GM18909 (cell line): ENCODE measurements at regions not wholly inside any gene's neighbourhood (a gene's known extent, or its start where the extent isn't known, plus 50 kb on each side); places are given as distances from the start of the nearest gene placed in this dataset.
"Not testable (repeated sequence)": the region's sequence is repeated elsewhere in the genome, so short reads cannot be mapped to it uniquely, and the experiment has no call there.

Source experiments
- ATAC-seq: cut with Tn5 transposase; IDR thresholded peaks from one replicate; pipeline ENCODE4 v1.9.1; 2021; ENCODE audit warnings: mild to moderate bottlenecking; ENCODE audit not compliant: unreplicated experiment, poor library complexity

DNA sequence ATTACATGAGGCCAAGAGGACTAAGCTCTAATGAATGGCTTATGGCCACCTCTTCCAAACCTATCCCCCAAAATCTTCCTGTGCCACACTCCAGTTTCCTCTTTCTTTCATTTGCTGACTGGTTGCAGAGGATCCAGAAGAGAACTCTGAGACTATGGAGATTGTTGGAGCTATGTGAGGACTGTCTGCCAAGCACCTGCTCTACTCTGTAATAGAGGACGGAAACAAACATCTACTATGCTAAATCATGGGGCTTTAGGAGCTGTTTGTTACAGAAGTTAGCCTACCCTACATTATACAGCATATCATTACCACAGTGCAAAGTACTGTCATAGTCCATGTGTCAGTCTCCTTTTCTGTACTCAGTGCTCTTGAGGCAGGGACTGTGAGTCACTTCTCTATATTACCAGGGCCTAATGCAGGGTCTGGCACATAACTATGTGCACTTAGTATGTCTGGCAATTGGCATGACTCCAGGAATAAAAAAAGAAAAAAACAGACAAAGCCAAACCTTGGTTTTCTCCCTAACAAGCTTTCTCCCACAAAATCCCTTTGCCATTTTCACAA is 95.1 kb downstream of the RPAP3 start:
- ATAC-seq, result no peak

DNA sequence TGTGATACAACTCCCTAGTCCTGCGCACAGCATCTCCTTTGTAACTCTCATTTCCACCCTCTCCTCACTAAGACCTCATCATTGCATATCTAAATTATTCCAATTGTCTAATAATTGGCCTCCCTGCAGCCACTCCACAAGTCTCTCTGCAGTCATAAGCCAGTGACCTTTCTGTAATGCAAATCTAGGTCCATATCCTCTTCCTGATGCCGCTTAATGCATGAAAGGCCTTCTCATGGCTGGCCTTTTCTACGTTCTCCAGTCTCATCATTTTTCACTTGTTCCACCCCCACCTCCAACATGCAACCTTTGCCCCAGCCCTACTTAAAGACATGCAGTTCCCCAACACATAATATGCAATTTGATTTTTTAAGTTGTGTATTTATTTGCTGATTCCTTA is 96.0 kb downstream of the RPAP3 start:
- no peak for ATAC-seq

DNA sequence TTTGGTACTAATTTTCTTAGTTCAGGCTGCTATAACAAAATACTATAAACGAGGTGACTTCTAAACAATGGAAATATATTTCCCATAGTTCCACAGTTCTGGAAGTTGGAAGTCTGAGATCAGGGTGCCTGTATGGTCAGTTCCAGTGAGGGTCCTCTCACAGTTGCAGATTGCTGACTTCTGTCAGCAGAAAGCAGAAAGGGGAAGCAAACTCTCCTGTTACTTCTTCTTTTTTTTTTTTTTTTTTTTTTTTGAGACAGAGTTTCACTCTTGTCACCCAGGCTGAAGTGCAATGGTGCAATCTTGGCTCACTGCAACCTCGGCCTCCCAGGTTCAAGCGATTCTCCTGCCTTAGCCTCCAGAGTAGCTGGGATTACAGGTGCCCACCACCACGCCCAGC is 97.2 kb downstream of the RPAP3 start:
- ATAC-seq, result not testable (repeated sequence)

- no peak for ATAC-seq
These were observed 101.5 kb downstream of the RPAP3 start for GRCh38 chr12:47604221-47604873.

GRCh38 chr12:47602949-47603558 is 102.8 kb downstream of the RPAP3 start:
- ATAC-seq, result no peak

DNA sequence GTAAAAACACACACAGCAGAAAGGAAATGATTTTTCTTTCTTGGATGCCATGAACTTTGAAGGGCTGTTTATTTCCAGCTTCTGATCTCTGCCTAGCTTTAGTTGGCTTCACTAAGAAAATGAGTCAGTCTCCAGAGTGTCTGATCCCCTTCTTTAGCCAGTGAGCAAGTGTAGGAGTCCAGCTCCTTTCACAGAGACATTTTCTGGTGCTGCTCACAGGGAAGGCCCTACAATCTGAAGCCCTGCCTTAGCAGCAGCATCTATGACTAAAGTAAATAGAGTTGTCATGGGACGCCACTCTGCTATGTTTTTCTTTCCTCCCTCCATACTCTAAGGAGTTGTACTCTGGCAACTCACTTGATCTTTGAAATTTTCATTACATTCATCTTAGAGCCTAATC is 103.5 kb downstream of the RPAP3 start:
- ATAC-seq, result no peak

- ATAC-seq, result no peak
These were observed 104.8 kb downstream of the RPAP3 start for GRCh38 chr12:47601071-47601470.

GRCh38 chr12:47591795-47592194 is 114.0 kb downstream of the RPAP3 start:
- no peak for ATAC-seq

DNA sequence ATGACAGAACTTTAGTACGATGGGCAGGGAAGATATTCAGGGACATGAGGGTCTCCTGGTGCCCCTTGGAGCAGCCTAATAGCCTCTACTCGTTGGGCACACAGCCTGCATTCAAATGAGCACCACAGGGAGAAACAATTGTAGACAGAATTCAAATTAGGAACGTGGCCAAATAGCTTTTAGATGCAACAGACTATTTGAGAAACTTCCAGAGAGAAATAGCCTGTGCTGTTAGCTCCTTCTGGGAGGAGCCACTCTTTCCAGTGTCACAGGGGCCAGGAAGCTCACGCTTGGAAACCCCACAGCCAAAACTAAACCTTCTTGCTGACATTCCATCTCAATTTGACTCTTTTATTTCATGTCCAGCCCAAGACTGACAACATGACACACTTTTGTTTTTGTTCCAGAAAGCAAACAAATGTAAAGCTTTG is 114.5 kb downstream of the RPAP3 start:
- no peak for ATAC-seq

DNA sequence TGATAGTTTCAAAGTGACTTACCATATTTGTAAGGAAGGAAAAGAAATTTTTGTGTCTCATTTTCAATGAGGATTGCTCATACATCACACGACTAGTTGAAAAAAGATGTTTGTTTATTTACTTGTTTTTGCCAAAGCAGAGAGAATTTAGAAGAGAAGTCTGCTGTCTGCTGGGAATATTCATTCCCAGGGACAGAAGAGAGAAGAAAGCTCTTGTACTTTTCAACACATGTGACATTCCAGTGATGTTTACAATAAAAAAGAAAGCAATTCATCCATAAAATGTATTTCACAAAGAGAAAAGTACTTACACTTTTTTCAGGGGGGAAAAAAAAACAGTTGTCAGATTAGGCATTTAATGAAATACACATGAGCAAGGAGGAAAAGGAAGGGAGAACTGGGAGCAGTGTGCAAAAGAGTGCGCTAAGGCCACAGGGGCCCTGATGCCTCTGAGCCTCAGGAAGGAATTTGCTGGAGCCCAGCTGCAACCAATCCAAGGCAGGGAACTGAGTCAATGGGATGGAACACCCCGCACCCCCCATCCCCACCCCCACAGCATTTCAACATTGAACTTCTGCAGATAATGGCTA is 115.0 kb downstream of the RPAP3 start:
- no peak for ATAC-seq

DNA sequence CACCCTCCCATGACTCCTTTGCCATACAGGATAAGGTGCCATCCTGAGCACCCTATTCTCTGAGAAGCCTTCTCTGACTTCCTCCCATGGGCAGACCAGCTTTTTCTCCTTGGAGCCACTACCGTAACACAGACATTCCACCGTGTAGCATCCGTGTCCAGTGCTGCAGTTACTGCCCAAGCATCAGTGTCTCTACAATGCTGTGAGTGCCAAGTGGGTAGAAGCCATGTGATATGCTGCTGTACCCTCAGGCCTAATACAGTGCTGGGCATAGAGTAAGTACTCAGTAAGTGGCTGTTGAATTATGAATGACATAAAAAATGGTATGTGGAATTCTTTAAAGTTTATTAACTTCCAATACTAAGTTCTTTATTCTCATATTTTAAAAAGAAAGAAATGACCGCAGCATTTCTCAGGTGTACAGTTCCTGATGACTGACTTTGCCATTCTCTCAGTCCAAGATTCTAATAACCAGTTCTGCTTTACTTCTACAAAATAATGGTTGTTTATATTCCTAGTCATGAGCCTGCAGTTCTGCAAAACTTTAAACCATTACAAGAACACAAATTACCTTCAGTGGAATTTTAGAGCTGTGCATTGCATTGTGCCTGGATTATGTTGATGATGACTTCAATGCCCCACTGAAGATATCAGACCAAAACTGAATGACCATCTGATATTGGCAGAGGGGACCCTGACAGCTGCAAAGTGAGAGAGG is 118.7 kb downstream of the RPAP3 start:
- no peak for ATAC-seq

GRCh38 chr12:47585507-47585906 is 120.3 kb downstream of the RPAP3 start:
- ATAC-seq, result no peak

DNA sequence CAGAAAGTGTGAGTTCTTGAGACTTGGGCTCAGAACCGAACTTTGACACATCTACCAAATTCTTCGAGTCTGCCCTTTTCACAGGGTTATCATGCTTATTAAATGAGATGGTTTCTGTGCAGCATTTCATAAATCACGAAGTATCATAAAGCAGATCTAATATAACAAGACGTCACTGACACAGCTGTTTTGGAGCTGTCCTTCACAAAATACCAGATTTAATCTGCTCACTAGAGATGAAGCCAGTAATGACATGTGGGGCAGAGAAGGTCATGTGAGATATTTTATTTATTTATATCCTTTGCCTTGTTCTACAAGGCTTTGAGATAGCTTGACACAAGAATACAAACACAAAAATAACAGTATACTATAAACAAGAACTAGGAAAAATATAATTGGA is 127.0 kb downstream of the RPAP3 start:
- ATAC-seq, result no peak

GRCh38 chr12:47577206-47577989 is 128.4 kb downstream of the RPAP3 start:
- ATAC-seq, result no peak

- ATAC-seq, result no peak
These were observed 129.4 kb downstream of the RPAP3 start for GRCh38 chr12:47576289-47576945.

DNA sequence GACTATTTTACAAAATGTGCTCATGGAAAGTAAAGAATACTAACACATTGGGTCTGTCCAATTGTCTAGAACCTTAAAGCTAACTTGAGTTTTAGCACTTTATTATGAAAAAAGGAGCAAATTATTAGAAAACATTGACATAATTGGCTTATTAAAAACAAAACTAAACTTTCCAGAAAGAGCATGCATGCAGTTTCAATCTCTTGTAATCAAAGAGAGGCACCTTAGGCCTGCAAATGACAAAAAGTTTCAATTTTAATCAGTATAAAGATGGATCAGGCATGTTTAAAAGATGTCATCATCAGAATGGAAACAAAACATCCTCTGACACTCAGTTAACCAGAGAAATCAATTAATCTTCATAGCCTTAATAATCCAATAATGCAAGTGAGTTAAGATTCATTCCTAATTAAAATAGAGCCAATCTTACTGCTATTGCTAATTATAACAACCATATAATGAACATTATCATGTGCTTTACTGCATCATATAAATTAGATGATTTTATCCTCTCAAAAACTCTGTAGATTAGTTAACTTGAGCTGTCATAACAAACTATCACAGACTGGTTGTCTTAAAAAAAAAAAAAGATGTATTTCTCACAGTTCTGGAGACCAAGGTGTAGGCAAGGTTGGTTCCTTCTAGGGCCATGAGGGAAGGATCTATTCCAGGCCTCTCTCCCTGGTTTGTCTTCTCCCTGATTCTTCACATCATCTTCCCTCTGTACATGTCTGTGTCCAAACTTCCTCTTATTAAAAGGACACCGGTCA is 131.4 kb downstream of the RPAP3 start:
- no peak for ATAC-seq

- ATAC-seq, result no peak
These were observed 132.6 kb downstream of the RPAP3 start for GRCh38 chr12:47573146-47573659.

DNA sequence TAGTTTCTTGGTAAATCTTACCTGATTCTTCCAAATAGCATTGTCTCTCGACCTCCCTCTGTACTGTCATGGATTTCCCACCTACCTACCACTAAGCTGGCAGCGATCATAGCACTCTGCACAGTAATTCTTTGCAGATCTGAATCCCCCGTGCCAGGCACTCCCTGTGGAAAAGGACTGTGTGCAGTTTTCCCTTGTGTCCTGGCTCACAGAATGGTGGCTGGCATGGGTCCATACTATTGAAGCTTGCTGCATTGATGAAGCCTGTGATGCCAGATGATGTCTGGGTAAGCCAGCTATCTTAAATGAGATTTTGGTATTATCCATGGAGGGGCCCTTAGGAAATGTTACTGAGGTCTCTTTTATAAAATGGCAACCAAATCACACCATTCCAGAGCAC is 135.7 kb downstream of the RPAP3 start:
- no peak for ATAC-seq

GRCh38 chr12:47562201-47562600 is 143.6 kb downstream of the RPAP3 start:
- ATAC-seq, result no peak
